ENCODE measurements at regions not wholly inside any gene's neighbourhood (a gene's known extent, or its start where the extent isn't known, plus 50 kb on each side); places are given as distances from the start of the nearest gene placed in this dataset.
A peak's percentile ranks its signal among the peaks of the same experiment; 100 is the strongest.

- CTCF ChIA-PET, result interaction anchor here (0.8 to 3.9 kb wide), 4 partner anchors 34 to 111 kb away, joined by 3 to 11 read pairs (median 6); no protein-coding TSS in a partner anchor
- no peaks in the 10 kb centered on the region for H3K27me3 ChIP-seq (ENCODE audit: control insufficient read depth in 2 of 2, insufficient read depth in 2 of 2, low read length in 2 of 2)
- dilution Hi-C loops (cut with MboI; ENCODE audit: extremely low pct_ligation_motif_present, low sequenced_read_pairs), result no loop called here
- H3K79me2 ChIP-seq (ENCODE audit: control insufficient read depth, insufficient read depth, low read length), result no peaks in the 10 kb centered on the region
- H3K27ac ChIP-seq (ENCODE audit: insufficient read depth, low read depth, low read length), result no peak overlapping the region
- H3K4me1 ChIP-seq (ENCODE audit: control insufficient read depth, extremely low read depth, insufficient read depth, low read length), result peaks cover 11% of the 10 kb centered on the region
- POLR2A ChIA-PET, result no interaction called here
- no peak overlapping the region for H3K4me3 ChIP-seq (replicated peaks in 1 of 3; ENCODE audit: insufficient read depth in 1 of 3, low read depth in 1 of 3, low read length in 3 of 3)
- no peak overlapping the region for H3K9ac ChIP-seq (replicated peaks; ENCODE audit: extremely low read depth, insufficient read depth, low read length)
- TF ChIP-seq FOS (IDR thresholded peaks at IDR 0.05; ENCODE audit: borderline replicate concordance, insufficient read depth, low read length) (no peak), EZH2 (IDR thresholded peaks at IDR 0.05; ENCODE audit: borderline replicate concordance, low read depth, low read length, severe bottlenecking) (no peak), JUN (IDR thresholded peaks at IDR 0.05; ENCODE audit: borderline replicate concordance, insufficient read depth, insufficient read length, low read depth) (no peak), CTCF (IDR thresholded peaks at IDR 0.05; ENCODE audit: extremely low read depth in 1 of 2, insufficient read depth in 1 of 2, low read depth in 1 of 2, low read length in 2 of 2) (no peak), POLR2AphosphoS5 (IDR thresholded peaks at IDR 0.05; ENCODE audit: insufficient read depth, low read depth, low read length) (no peak), GATA2 (IDR thresholded peaks at IDR 0.05; ENCODE audit: insufficient read depth, insufficient read length, low read depth, low read length) (no peak), MYC (IDR thresholded peaks at IDR 0.05; ENCODE audit: low read depth, low read length) (no peak), POLR2A (IDR thresholded peaks at IDR 0.05; ENCODE audit: low read depth, low read length) (no peak), MAX (IDR thresholded peaks at IDR 0.05; ENCODE audit: insufficient read depth, insufficient read length) (no peak)
- no peaks in the 10 kb centered on the region for H3K36me3 ChIP-seq (ENCODE audit: control insufficient read depth in 2 of 2, extremely low read depth in 1 of 2, insufficient read depth in 2 of 2, low read length in 2 of 2)
- no peaks in the 10 kb centered on the region for H4K20me1 ChIP-seq (replicated peaks; ENCODE audit: control insufficient read depth, extremely low read depth, insufficient read depth, low read length)
- intact Hi-C loops (cut with micrococcal nuclease), result loop anchor here (1.0 to 2.0 kb wide), 2 partner anchors 83 to 97 kb away; no protein-coding TSS in a partner anchor
- no peaks in the 10 kb centered on the region for H3K9me3 ChIP-seq (replicated peaks; ENCODE audit: control insufficient read depth, insufficient read depth, low read length)
- peak overlapping the region; percentile 71 for H2AFZ ChIP-seq (ENCODE audit: low read depth, low read length)
- peak; percentile 82 for FAIRE-seq
- no TSS peak for BruUV-seq (replicated peaks)
- no peaks in the 10 kb centered on the region for H3K9me1 ChIP-seq (replicated peaks; ENCODE audit: control insufficient read depth, extremely low read depth, insufficient read depth, low read length)
- H3K4me2 ChIP-seq (ENCODE audit: insufficient read depth, low read length), result peak overlapping the region; percentile 3
- peak; percentile 64 for DNase-seq (ENCODE audit: low read depth, low spot score)
Observed at GRCh38 chr2:222792001-222792611, 68.7 kb upstream of the ACSL3 start.

All from endothelial cell of umbilical vein (primary cell).